ENCODE measurements at regions not wholly inside any gene's neighbourhood (a gene's known extent, or its start where the extent isn't known, plus 50 kb on each side); places are given as distances from the start of the nearest gene placed in this dataset.
"Not testable (repeated sequence)": the region's sequence is repeated elsewhere in the genome, so short reads cannot be mapped to it uniquely, and the experiment has no call there.

- H3K9me3 ChIP-seq (ENCODE audit: control insufficient read depth, insufficient read depth, low read length), result no peaks in the 10 kb centered on the region
- no peaks in the 10 kb centered on the region for H3K36me3 ChIP-seq (ENCODE audit: insufficient read depth, low read length)
- H3K9ac ChIP-seq (ENCODE audit: low read depth, low read length), result no peak overlapping the region
- H3K4me1 ChIP-seq (ENCODE audit: insufficient read depth, low read length), result no peaks in the 10 kb centered on the region
Measured at GRCh38 chr4:164621886-164622521, 131.9 kb upstream of the SMIM31 start.

DNA sequence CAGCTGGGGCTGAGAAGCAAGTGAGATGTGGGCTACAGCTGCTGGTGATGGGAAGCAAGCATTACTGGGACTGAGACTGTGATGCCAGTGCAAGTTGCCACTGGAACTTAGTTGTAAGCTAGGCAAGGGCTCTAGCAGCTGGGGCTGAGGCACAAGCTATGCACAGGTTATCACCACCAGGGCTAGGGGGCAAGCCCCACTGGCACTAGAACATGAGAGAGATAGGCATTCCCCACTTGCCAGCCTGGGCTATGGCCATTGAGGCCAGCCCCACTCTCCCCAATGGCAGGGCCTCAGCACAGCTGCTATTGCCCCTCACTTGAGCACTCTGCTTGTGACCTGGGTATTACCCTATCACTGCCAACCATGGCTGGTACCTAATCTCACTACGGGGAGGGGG is 130.8 kb upstream of the SMIM31 start:
- H3K9ac ChIP-seq (ENCODE audit: low read depth, low read length), result no peak overlapping the region
- H3K36me3 ChIP-seq (ENCODE audit: insufficient read depth, low read length), result no peaks in the 10 kb centered on the region
- H3K9me3 ChIP-seq (ENCODE audit: control insufficient read depth, insufficient read depth, low read length), result no peaks in the 10 kb centered on the region
- H3K4me1 ChIP-seq (ENCODE audit: insufficient read depth, low read length), result no peaks in the 10 kb centered on the region

DNA sequence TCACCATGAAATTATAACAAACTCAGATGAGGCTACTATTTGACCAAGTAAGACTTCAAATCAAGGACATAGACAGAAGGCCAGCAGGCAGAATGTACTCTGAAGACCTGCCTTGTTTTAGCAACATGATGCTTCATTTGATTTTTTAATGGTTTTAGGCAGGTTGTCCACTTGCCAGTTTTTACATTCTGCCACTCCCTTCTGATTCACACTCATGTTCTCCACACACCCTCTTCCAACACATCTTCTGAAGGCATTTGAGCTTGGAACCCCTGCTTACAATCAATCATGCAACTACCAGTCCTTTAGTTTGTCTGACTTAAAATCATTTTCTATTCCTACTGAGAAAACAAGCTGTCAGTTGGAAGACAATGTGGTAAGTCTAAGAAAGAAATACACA is 114.9 kb upstream of the SMIM31 start:
- no peaks in the 10 kb centered on the region for H3K36me3 ChIP-seq (ENCODE audit: insufficient read depth, low read length)
- no peaks in the 10 kb centered on the region for H3K9me3 ChIP-seq (ENCODE audit: control insufficient read depth, insufficient read depth, low read length)
- no peak overlapping the region for H3K9ac ChIP-seq (ENCODE audit: low read depth, low read length)
- H3K4me1 ChIP-seq (ENCODE audit: insufficient read depth, low read length), result peaks cover 7% of the 10 kb centered on the region; the same call in 1 of the 2 replicates

DNA sequence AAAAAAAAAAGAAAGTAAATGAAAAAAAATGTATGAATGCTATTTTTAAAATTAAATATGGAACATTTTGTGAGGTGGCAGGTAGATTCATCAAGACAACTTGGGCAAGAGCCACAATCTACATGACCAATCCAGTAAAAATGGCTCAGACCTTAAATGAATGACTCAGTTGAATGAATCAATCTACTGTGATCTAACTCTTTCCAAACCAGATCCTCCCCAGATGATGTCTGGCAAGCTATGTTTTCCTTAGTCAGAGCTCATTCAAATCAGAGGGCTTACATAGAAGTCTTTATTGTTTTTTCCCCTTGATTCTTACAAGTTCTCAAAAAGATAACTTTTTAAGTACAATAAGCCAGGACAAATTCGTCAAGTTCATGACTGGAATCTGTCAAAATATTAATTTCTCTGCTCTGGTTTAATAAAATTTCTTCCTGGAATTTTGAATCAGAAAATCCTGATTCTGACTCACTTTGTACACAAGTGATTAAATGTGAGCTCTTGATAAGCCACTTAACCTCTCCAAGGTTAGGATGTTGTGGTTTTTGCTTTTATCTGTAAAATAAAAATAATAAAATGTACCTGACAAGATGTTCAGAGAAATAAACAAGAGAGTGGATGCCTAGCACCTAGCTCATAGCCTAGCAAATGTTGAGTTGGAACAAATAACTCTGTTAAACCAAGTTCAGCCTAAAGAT is 105.6 kb upstream of the SMIM31 start:
- H3K4me1 ChIP-seq (ENCODE audit: insufficient read depth, low read length), result no peaks in the 10 kb centered on the region
- no peaks in the 10 kb centered on the region for H3K9me3 ChIP-seq (ENCODE audit: control insufficient read depth, insufficient read depth, low read length)
- no peaks in the 10 kb centered on the region for H3K36me3 ChIP-seq (ENCODE audit: insufficient read depth, low read length)
- no peak overlapping the region for H3K9ac ChIP-seq (ENCODE audit: low read depth, low read length)

DNA sequence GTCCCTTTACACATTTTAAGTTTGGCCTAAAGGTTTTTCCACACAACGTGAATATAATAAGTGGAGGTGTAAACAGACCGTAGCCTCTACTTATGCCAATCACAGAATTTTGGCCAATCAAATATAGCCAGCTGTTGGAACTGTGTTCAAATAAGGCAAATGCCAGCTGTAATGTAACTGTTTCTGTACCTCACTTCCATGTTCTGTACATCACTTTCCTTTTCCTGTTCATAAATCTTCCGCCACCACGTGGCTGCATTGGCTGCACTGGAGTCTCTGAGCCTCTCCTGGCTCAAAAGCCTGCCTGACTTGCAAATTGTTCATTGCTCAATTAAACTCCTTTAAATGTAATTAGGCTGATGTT is 105.1 kb upstream of the SMIM31 start:
- no peaks in the 10 kb centered on the region for H3K4me1 ChIP-seq (ENCODE audit: insufficient read depth, low read length)

DNA sequence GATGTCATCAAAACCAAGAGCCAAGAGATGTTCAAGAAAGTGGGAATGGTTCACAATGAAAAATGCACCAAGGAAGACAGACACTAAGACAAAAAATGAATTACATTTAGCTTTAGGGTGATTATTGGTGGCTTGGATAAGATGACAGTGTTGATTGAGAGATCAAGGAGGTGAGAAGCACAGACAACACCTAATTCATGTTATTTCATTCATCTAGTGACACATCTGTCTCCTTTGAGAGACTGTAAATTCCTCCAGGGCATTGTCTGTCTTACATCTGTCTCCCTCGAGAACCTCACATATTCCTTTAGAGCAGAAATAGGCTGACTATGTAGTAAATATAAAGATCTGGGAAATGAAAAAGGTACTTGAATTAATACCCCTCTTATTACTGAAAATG is 94.2 kb upstream of the SMIM31 start:
- Histone ChIP-seq H3K4me1 (ENCODE audit: insufficient read depth, low read length) (no peaks in the 10 kb centered on the region), H3K9ac (ENCODE audit: low read depth, low read length) (no peak overlapping the region), H3K36me3 (ENCODE audit: insufficient read depth, low read length) (no peaks in the 10 kb centered on the region; the same call in 1 of the 2 replicates), H3K9me3 (ENCODE audit: control insufficient read depth, insufficient read depth, low read length) (no peaks in the 10 kb centered on the region)

More for the DNA sequence above, 105.1 kb upstream of the SMIM31 start:
- no peaks in the 10 kb centered on the region for H3K36me3 ChIP-seq (ENCODE audit: insufficient read depth, low read length)
- H3K9ac ChIP-seq (ENCODE audit: low read depth, low read length), result no peak overlapping the region
- H3K9me3 ChIP-seq (ENCODE audit: control insufficient read depth, insufficient read depth, low read length), result no peaks in the 10 kb centered on the region

- not testable (repeated sequence) for H3K9me3 ChIP-seq (ENCODE audit: control insufficient read depth, insufficient read depth, low read length); H3K9ac ChIP-seq (ENCODE audit: low read depth, low read length); H3K4me1 ChIP-seq (ENCODE audit: insufficient read depth, low read length); H3K36me3 ChIP-seq (ENCODE audit: insufficient read depth, low read length)
Measured at GRCh38 chr4:164676152-164676551, 77.8 kb upstream of the SMIM31 start.

- Histone ChIP-seq H3K36me3 (ENCODE audit: insufficient read depth, low read length) (no peaks in the 10 kb centered on the region), H3K9me3 (ENCODE audit: control insufficient read depth, insufficient read depth, low read length) (no peaks in the 10 kb centered on the region), H3K4me1 (ENCODE audit: insufficient read depth, low read length) (no peaks in the 10 kb centered on the region)
Measured at GRCh38 chr4:164683040-164683439, 70.9 kb upstream of the SMIM31 start.

DNA sequence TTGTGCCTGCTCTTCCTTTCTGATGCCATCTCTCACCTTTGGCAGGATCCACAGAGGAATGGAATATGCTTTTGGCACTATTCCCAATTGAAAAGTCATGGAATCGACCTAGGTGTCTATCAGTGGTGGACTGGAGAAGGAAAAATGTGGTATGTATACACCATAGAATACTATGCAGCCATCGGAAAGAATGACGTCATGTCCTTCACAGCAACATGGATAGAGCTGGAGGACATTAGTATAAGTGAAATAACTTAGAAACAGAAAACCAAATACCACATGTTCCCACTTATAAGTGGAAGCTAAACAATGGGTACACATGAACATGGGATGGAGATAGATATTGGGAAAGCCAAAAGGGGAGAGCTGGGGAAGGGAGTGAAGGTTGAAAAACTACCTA is 58.3 kb upstream of the SMIM31 start:
- Histone ChIP-seq H3K36me3 (ENCODE audit: insufficient read depth, low read length) (no peaks in the 10 kb centered on the region), H3K4me1 (ENCODE audit: insufficient read depth, low read length) (no peaks in the 10 kb centered on the region), H3K9me3 (ENCODE audit: control insufficient read depth, insufficient read depth, low read length) (no peaks in the 10 kb centered on the region), H3K9ac (ENCODE audit: low read depth, low read length) (no peak overlapping the region)

More at GRCh38 chr4:164683040-164683439, 70.9 kb upstream of the SMIM31 start:
- no peak overlapping the region for H3K9ac ChIP-seq (ENCODE audit: low read depth, low read length)

- no peaks in the 10 kb centered on the region for H3K36me3 ChIP-seq (ENCODE audit: insufficient read depth, low read length)
- no peak overlapping the region for H3K9ac ChIP-seq (ENCODE audit: low read depth, low read length)
- H3K9me3 ChIP-seq (ENCODE audit: control insufficient read depth, insufficient read depth, low read length), result no peaks in the 10 kb centered on the region
- no peaks in the 10 kb centered on the region for H3K4me1 ChIP-seq (ENCODE audit: insufficient read depth, low read length)
Measured at GRCh38 chr4:164700471-164700870, 53.5 kb upstream of the SMIM31 start.

- H3K9me3 ChIP-seq (ENCODE audit: control insufficient read depth, insufficient read depth, low read length), result no peaks in the 10 kb centered on the region
- no peak overlapping the region for H3K9ac ChIP-seq (ENCODE audit: low read depth, low read length)
- no peaks in the 10 kb centered on the region for H3K4me1 ChIP-seq (ENCODE audit: insufficient read depth, low read length)
- no peaks in the 10 kb centered on the region for H3K36me3 ChIP-seq (ENCODE audit: insufficient read depth, low read length)
Measured at GRCh38 chr4:164701665-164702064, 52.3 kb upstream of the SMIM31 start.

All from ES-I3 (cell line).